Heart left ventricle (tissue), 16 donors: ENCODE measurements at regions not wholly inside any gene's neighbourhood (a gene's known extent, or its start where the extent isn't known, plus 50 kb on each side); places are given as distances from the start of the nearest gene placed in this dataset.

Source experiments
- ATAC-seq, 4 donors: fragments of 200-7000 bp; cut with Tn5 transposase; one replicate each; pipeline ENCODE4 v1.9.1; 2020 to 2022; ENCODE audit warnings: moderate library complexity in 4 of 4, mild to moderate bottlenecking in 3 of 4, moderate number of reproducible peaks in 1 of 4
- DNase-seq, 5 donors: peaks; one replicate each; pipeline ENCODE4 v3.0.0-alpha.2; 2020
- H3K27ac ChIP-seq, 12 donors: fragments of 200-600 bp; sonication (generic) in 4 of 12; one replicate each; pipeline versions ENCODE4 v1.5.0 to v1.8.0; 2016 to 2022; ENCODE audit warnings: mild to moderate bottlenecking in 2 of 12
- H3K27me3 ChIP-seq, 9 donors: fragments of 200-600 bp; sonication (generic) in 2 of 9; one replicate each; pipeline versions ENCODE4 v1.5.1 to v1.8.0; 2016 to 2022; ENCODE audit warnings: mild to moderate bottlenecking in 3 of 9
- H3K36me3 ChIP-seq, 9 donors: fragments of 200-600 bp; sonication (generic) in 2 of 9; one replicate each; pipeline versions ENCODE4 v1.5.0 to v1.8.0; 2018 to 2022; ENCODE audit warnings: mild to moderate bottlenecking in 2 of 9
- H3K4me1 ChIP-seq, 12 donors: fragments of 200-600 bp; sonication (generic) in 4 of 12; one replicate each; pipeline versions ENCODE4 v1.5.0 to v1.8.0; 2016 to 2022; ENCODE audit warnings: mild to moderate bottlenecking in 3 of 12
- H3K4me3 ChIP-seq, 12 donors: fragments of 200-600 bp; sonication (generic) in 4 of 12; one replicate each; pipeline versions ENCODE4 v1.5.0 to v1.8.0; 2017 to 2022; ENCODE audit warnings: mild to moderate bottlenecking in 9 of 12, moderate library complexity in 4 of 12
- H3K9me3 ChIP-seq, 12 donors: fragments of 200-600 bp; sonication (generic) in 4 of 12; one replicate each; pipeline versions ENCODE4 v1.5.0 to v1.8.0; 2016 to 2022; ENCODE audit warnings: mild to moderate bottlenecking in 1 of 12
- POLR2A ChIP-seq, 2 donors: fragments of 450-650 bp; IDR thresholded peaks; one replicate each; pipeline ENCODE4 v1.6.1; 2017; ENCODE audit warnings: antibody characterized with exemption in 2 of 2, mild to moderate bottlenecking in 2 of 2, moderate library complexity in 2 of 2
- WGBS, 4 donors: extraction: QIAGEN DNeasy Blood & Tissue Kit in 2 of 4; methylation state at CpG; one replicate each; pipeline versions ENCODE4 v1.1.5 to v1.1.7; 2013 to 2018; 5-methylcytosine and 5-hydroxymethylcytosine counted together
- intact Hi-C, 10 donors: fragments of 100-400 bp; cut with DNase I; formaldehyde crosslinking; loops; one replicate each; pipeline versions ENCODE4 v1.11.1 to v1.14.2; 2022
- TF ChIP-seq, protein P1 (sequence below), 12 donors: fragments of 200-600 bp; sonication (generic) in 4 of 12; IDR thresholded peaks; one replicate each; pipeline versions ENCODE4 v1.5.0 to v1.8.0; 2018 to 2022; ENCODE audit warnings: antibody characterized with exemption in 12 of 12, mild to moderate bottlenecking in 5 of 12
- donor health status: ischemic (EF 13 %, LVEDD 7.1; RV severe dilation, severe dysfunction).
- donor health status: healthy with polysubstance abuse.
- donor health status: DM: no; HTN: yes; CAD: no.
- donor health status: DM: no; HTN: no; CAD: no.
- donor health status: ischemic (EF 25% LVEDD 6.9; RV normal size, moderate dysfunction).
- donor health status: ischemic (EF 25% LVEDD 5.7; RV mildly dilated, moderate dysfunction).
- donor health status: healthy.
- donor health status: DM: yes; HTN: yes; CAD: no.
- donor health status: ischemic (EF 35%, LVEDD 5.7; RV mildly dilated, moderate dysfunction).
- donor health status: nonischemic (EF 11% LVEDD 7.7; RV severe dilation, severe dysfunction).
- donor health status: DM: yes; HTN: yes; CAD: no.
- donor health status: PGD.
- donor health status: ischemic (EF 29% LVEDD 5.4; RV normal size, mild dysfunction).
- donor health status: nonischemic (EF 23%, LVEDD 6.1; RV moderate dilation, normal function).

GRCh38 chr5:6915574-6915973 is 202.3 kb downstream of the TENT4A start:
- no peaks in the 10 kb centered on the region for H3K4me1 ChIP-seq
- TF ChIP-seq, protein P1, sequence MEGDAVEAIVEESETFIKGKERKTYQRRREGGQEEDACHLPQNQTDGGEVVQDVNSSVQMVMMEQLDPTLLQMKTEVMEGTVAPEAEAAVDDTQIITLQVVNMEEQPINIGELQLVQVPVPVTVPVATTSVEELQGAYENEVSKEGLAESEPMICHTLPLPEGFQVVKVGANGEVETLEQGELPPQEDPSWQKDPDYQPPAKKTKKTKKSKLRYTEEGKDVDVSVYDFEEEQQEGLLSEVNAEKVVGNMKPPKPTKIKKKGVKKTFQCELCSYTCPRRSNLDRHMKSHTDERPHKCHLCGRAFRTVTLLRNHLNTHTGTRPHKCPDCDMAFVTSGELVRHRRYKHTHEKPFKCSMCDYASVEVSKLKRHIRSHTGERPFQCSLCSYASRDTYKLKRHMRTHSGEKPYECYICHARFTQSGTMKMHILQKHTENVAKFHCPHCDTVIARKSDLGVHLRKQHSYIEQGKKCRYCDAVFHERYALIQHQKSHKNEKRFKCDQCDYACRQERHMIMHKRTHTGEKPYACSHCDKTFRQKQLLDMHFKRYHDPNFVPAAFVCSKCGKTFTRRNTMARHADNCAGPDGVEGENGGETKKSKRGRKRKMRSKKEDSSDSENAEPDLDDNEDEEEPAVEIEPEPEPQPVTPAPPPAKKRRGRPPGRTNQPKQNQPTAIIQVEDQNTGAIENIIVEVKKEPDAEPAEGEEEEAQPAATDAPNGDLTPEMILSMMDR (IDR thresholded peaks at IDR 0.05), result no peak
- no peak for TF ChIP-seq POLR2A (IDR thresholded peaks at IDR 0.05)
- WGBS, 4 donors, result 59 to 71% (median 67%) methylated on average over 3 of the region's 3 CpGs
- no peak overlapping the region for H3K27ac ChIP-seq
- peaks cover 0 to 22% (median 0%) of the 10 kb centered on the region in 9 donors for H3K27me3 ChIP-seq
- H3K9me3 ChIP-seq, result peaks cover 0 to 11% (median 0%) of the 10 kb centered on the region in 12 donors
- H3K4me3 ChIP-seq, result no peak overlapping the region
- no peak for DNase-seq
- H3K36me3 ChIP-seq, result no peaks in the 10 kb centered on the region
- intact Hi-C loops, result no loop called here
- no peak for ATAC-seq

DNA sequence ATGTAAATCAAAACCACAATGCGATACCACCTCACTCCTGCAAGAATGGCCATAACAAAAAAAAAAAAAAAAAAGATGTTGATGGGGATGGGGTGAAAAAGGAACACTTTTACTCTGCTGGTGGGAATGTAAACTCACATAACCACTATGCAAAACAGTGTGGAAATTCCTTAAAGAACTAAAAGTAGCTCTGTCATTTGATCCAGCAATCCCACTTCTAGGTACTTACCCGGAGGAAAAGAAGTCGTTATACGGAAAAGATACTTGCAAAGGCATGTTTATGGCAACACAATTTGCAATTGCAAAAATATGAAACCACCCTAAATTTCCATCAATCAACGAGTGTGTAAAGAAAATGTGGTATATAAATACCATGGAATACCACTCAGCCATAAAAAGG is 205.0 kb downstream of the TENT4A start:
- WGBS, 4 donors, result 81 to 87% (median 83%) methylated on average over 5 of the region's 5 CpGs
- intact Hi-C loops, result no loop called here
- DNase-seq, result no peak

GRCh38 chr5:6920628-6921256 is 207.5 kb downstream of the TENT4A start:
- intact Hi-C loops, result no loop called here
- DNase-seq, result no peak
- H3K9me3 ChIP-seq, result peaks cover 0 to 16% (median 0%) of the 10 kb centered on the region in 12 donors
- peak overlapping the region in 1 of 12 donors; percentile 53 for H3K27ac ChIP-seq
- 65 to 73% (median 70%) methylated on average over 6 of the region's 6 CpGs for WGBS, 4 donors
- H3K27me3 ChIP-seq, result peaks cover 0 to 2% (median 0%) of the 10 kb centered on the region in 9 donors
- TF ChIP-seq POLR2A (IDR thresholded peaks at IDR 0.05), result no peak
- TF ChIP-seq, protein P1 (IDR thresholded peaks at IDR 0.05), result no peak
- no peak for ATAC-seq
- H3K36me3 ChIP-seq, result no peaks in the 10 kb centered on the region
- no peaks in the 10 kb centered on the region for H3K4me1 ChIP-seq
- H3K4me3 ChIP-seq, result no peak overlapping the region

More for the DNA sequence above, 205.0 kb downstream of the TENT4A start:
- Histone ChIP-seq H3K4me1 (no peaks in the 10 kb centered on the region), H3K36me3 (no peaks in the 10 kb centered on the region), H3K27me3 (peaks cover 0 to 12% (median 0%) of the 10 kb centered on the region in 9 donors), H3K4me3 (no peak overlapping the region), H3K9me3 (peaks cover 0 to 16% (median 0%) of the 10 kb centered on the region in 12 donors), H3K27ac (no peak overlapping the region)
- no peak for TF ChIP-seq POLR2A (IDR thresholded peaks at IDR 0.05)
- TF ChIP-seq, protein P1 (IDR thresholded peaks at IDR 0.05), result no peak
- ATAC-seq, result no peak

DNA sequence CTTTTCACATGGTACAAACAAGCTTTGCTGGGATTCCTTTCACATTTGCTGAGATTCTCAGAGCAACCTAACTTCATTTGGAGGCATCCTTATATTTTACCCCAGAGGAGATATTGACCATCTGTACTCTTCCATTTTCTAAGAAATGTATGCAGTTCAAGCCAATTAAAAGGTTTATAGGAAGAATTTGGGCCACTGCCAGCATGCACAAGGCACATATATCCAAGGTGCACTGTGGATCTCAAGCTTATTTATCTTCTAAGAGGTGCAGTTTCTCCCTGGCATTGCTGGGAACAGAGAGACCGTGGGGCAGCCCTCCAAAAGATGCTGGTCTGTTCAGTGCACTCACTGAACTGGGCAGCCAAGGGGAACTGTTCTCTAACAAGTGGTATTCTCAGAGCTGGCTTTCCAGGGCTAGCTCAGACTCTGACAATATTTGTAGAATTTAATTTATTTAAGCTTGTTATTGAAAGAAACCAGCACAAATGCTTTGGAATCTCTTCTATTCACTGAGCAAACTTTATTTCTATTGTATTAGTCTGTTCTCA is 213.3 kb downstream of the TENT4A start:
- WGBS, 4 donors, result 23 to 42% (median 29%) methylated on average over 1 of the region's 1 CpG
- Histone ChIP-seq H3K27me3 (no peaks in the 10 kb centered on the region), H3K9me3 (peaks cover 0 to 12% (median 0%) of the 10 kb centered on the region in 12 donors), H3K27ac (peak overlapping the region in 1 of 12 donors; percentile 56), H3K36me3 (no peaks in the 10 kb centered on the region), H3K4me1 (no peaks in the 10 kb centered on the region), H3K4me3 (no peak overlapping the region)
- TF ChIP-seq, protein P1 (IDR thresholded peaks at IDR 0.05), result no peak
- no peak for TF ChIP-seq POLR2A (IDR thresholded peaks at IDR 0.05)
- ATAC-seq (no peak), DNase-seq (no peak)
- intact Hi-C loops, result no loop called here
